GM18502 (cell line): ENCODE measurements at regions not wholly inside any gene's neighbourhood (a gene's known extent, or its start where the extent isn't known, plus 50 kb on each side); places are given as distances from the start of the nearest gene placed in this dataset.
"Not testable (repeated sequence)": the region's sequence is repeated elsewhere in the genome, so short reads cannot be mapped to it uniquely, and the experiment has no call there.

Source experiments
- ATAC-seq: cut with Tn5 transposase; IDR thresholded peaks from one replicate; pipeline ENCODE4 v1.9.1; 2021; ENCODE audit warnings: mild to moderate bottlenecking; ENCODE audit not compliant: unreplicated experiment, poor library complexity

- ATAC-seq: no peak
Measured at GRCh38 chr6:120556491-120556890, 777.8 kb downstream of the TBC1D32 start.

GRCh38 chr6:120553353-120553752, 780.9 kb downstream of the TBC1D32 start:
- no peak for ATAC-seq

- ATAC-seq: no peak
Measured at GRCh38 chr6:120545353-120545752, 788.9 kb downstream of the TBC1D32 start.

- ATAC-seq: no peak
Measured at GRCh38 chr6:120534954-120535353, 799.3 kb downstream of the TBC1D32 start.

- no peak for ATAC-seq
Measured at GRCh38 chr6:120526576-120526975, 807.7 kb downstream of the TBC1D32 start.

- no peak for ATAC-seq
Measured at GRCh38 chr6:120514544-120514943, 819.7 kb downstream of the TBC1D32 start.

GRCh38 chr6:120511712-120512111, 822.6 kb downstream of the TBC1D32 start:
- no peak for ATAC-seq

GRCh38 chr6:120498711-120499110, 835.6 kb downstream of the TBC1D32 start:
- no peak for ATAC-seq

GRCh38 chr6:120496661-120497060, 837.6 kb downstream of the TBC1D32 start:
- no peak for ATAC-seq

GRCh38 chr6:120493505-120493904, 840.8 kb downstream of the TBC1D32 start:
- no peak for ATAC-seq

GRCh38 chr6:120489941-120490340, 844.3 kb downstream of the TBC1D32 start:
- ATAC-seq: no peak

- ATAC-seq: no peak
Measured at GRCh38 chr6:120484146-120484545, 850.1 kb downstream of the TBC1D32 start.

- no peak for ATAC-seq
Measured at GRCh38 chr6:120478650-120479049, 855.6 kb downstream of the TBC1D32 start.

- ATAC-seq: no peak
Measured at GRCh38 chr6:120473804-120474203, 860.5 kb downstream of the TBC1D32 start.

- no peak for ATAC-seq
Measured at GRCh38 chr6:120468486-120468885, 865.8 kb downstream of the TBC1D32 start.

- no peak for ATAC-seq
Measured at GRCh38 chr6:120451508-120451907, 882.8 kb downstream of the TBC1D32 start.

- ATAC-seq: no peak
Measured at GRCh38 chr6:120447605-120448004, 886.7 kb downstream of the TBC1D32 start.

GRCh38 chr6:120432840-120433239, 901.4 kb downstream of the TBC1D32 start:
- ATAC-seq: not testable (repeated sequence)

- no peak for ATAC-seq
Measured at GRCh38 chr6:120431841-120432240, 902.4 kb downstream of the TBC1D32 start.

- ATAC-seq: no peak
Measured at GRCh38 chr6:120411394-120411793, 922.9 kb downstream of the TBC1D32 start.

- no peak for ATAC-seq
Measured at GRCh38 chr6:120410586-120410985, 923.7 kb downstream of the TBC1D32 start.

- ATAC-seq: no peak
Measured at GRCh38 chr6:120407696-120408095, 926.6 kb downstream of the TBC1D32 start.

- no peak for ATAC-seq
Measured at GRCh38 chr6:120405947-120406346, 928.3 kb downstream of the TBC1D32 start.
